B cell (primary cell): ENCODE measurements at regions not wholly inside any gene's neighbourhood (a gene's known extent, or its start where the extent isn't known, plus 50 kb on each side); places are given as distances from the start of the nearest gene placed in this dataset.

Experiments used
- EZH2 ChIP-seq: IDR thresholded peaks from 2 replicates; pipeline ENCODE4 v1.6.1; 2012; ENCODE audit warnings: borderline replicate concordance, low read depth, mild to moderate bottlenecking, moderate library complexity, low read length; ENCODE audit not compliant: insufficient read depth, poor library complexity, severe bottlenecking
- TF ChIP-seq, protein P1 (sequence below): fragments of 200-600 bp; IDR thresholded peaks from one replicate; pipeline ENCODE4 v1.8.0; 2022; ENCODE audit warnings: antibody characterized with exemption, mild to moderate bottlenecking

DNA sequence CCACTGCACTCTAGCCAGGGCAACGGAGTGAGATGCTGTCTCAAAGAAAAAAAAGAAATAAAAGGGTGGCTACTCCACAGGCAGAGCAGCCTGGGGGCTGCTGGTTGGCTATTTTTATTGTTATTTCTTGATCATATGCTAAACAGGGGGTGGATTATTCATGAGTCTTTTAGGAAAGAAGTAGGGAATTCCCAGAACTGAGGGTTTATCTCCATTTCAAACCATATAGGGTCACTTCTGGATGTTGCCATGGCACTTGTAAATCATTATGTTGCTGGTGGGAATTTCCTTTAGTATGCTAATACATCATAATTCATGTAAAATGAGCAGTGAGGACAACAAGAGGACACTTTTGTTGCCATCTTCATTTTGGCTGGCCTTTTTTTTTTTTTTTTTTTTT lies 52.1 kb upstream of the GHITM start:
- TF ChIP-seq, protein P1, sequence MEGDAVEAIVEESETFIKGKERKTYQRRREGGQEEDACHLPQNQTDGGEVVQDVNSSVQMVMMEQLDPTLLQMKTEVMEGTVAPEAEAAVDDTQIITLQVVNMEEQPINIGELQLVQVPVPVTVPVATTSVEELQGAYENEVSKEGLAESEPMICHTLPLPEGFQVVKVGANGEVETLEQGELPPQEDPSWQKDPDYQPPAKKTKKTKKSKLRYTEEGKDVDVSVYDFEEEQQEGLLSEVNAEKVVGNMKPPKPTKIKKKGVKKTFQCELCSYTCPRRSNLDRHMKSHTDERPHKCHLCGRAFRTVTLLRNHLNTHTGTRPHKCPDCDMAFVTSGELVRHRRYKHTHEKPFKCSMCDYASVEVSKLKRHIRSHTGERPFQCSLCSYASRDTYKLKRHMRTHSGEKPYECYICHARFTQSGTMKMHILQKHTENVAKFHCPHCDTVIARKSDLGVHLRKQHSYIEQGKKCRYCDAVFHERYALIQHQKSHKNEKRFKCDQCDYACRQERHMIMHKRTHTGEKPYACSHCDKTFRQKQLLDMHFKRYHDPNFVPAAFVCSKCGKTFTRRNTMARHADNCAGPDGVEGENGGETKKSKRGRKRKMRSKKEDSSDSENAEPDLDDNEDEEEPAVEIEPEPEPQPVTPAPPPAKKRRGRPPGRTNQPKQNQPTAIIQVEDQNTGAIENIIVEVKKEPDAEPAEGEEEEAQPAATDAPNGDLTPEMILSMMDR, result no peak
- no peak for TF ChIP-seq EZH2
